ENCODE measurements at regions not wholly inside any gene's neighbourhood (a gene's known extent, or its start where the extent isn't known, plus 50 kb on each side); places are given as distances from the start of the nearest gene placed in this dataset.

DNA sequence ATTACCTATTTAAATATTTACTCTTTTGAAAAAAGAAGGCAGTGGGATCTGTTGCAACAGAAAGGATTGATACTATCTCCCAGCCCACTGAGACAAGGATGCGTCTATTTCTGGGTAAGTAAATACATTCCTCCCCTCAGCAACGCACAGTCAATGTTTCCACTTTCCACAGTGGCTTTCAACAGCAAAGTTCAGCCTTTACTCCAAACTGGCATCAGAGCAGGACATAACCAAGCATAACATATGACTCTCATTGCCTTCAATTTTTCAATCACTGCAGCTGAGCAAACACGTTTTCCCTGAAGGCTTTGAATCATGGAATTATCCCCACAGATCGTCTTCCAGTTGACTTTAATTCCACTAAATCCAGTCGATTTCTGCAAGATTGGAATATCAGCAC is 160.3 kb upstream of the FRG1 start:
- Histone ChIP-seq H3K27ac (ENCODE audit: low read depth in 2 of 2, low read length in 1 of 2) (no peak overlapping the region), H3K4me1 (ENCODE audit: control insufficient read depth in 2 of 2, insufficient read depth in 2 of 2, low read length in 1 of 2) (no peaks in the 10 kb centered on the region), H3K4me3 (ENCODE audit: low read depth in 1 of 2, low read length in 2 of 2) (no peak overlapping the region), H3K9me3 (ENCODE audit: control insufficient read depth in 2 of 2, insufficient read depth in 1 of 2, low read depth in 1 of 2, low read length in 1 of 2) (no peaks in the 10 kb centered on the region), H3K27me3 (ENCODE audit: control insufficient read depth in 1 of 2, insufficient read depth in 2 of 2, low read length in 2 of 2) (no peaks in the 10 kb centered on the region), H3K36me3 (ENCODE audit: control insufficient read depth in 2 of 2, insufficient read depth in 2 of 2, low read length in 1 of 2) (no peaks in the 10 kb centered on the region)
- 44 to 47% methylated on average over 5 of the region's 5 CpGs for WGBS, 2 donors

DNA sequence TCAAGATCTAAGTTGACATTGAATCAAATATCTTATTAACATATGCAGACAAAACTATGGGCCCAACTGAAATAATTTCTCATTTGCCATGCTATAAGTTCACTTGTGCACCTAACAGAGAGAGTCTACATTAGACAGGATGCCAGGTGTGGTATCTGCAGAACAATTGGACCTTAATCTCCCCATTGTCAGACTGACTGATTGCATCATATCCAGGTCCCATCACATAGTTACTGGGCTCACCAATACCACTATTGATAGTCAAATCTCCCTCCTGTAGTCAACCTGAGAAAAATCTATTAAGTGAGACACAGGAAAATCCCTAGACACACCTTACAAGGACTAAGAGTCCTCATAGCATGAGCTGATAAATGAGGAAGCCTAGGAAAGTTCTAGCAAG is 156.0 kb upstream of the FRG1 start:
- Histone ChIP-seq H3K27ac (ENCODE audit: low read depth in 2 of 2, low read length in 1 of 2) (no peak overlapping the region), H3K4me1 (ENCODE audit: control insufficient read depth in 2 of 2, insufficient read depth in 2 of 2, low read length in 1 of 2) (no peaks in the 10 kb centered on the region), H3K9me3 (ENCODE audit: control insufficient read depth in 2 of 2, insufficient read depth in 1 of 2, low read depth in 1 of 2, low read length in 1 of 2) (no peaks in the 10 kb centered on the region), H3K36me3 (ENCODE audit: control insufficient read depth in 2 of 2, insufficient read depth in 2 of 2, low read length in 1 of 2) (no peaks in the 10 kb centered on the region), H3K27me3 (ENCODE audit: control insufficient read depth in 1 of 2, insufficient read depth in 2 of 2, low read length in 2 of 2) (no peaks in the 10 kb centered on the region), H3K4me3 (ENCODE audit: low read depth in 1 of 2, low read length in 2 of 2) (no peak overlapping the region)

DNA sequence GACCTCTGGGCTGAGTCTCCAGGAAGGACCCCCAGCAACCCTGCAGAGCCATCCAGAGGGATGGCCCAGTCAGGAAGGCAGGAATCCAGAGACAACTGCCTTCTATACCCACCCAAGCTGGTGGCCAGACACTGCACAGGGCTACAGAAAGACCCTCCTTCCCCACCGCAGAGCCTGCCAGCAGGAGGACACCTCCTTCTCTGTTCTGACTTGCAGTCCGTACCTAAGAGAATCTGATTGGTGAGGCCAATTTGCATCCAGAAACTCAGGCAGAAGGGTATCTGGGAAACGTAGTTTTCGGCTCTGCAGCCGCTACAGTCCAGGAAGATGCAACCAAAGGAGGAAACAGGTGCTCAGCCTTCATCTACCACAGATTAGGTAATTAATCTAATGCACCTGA is 155.4 kb upstream of the FRG1 start:
- H3K36me3 ChIP-seq (ENCODE audit: control insufficient read depth in 2 of 2, insufficient read depth in 2 of 2, low read length in 1 of 2), result no peaks in the 10 kb centered on the region
- H3K9me3 ChIP-seq (ENCODE audit: control insufficient read depth in 2 of 2, insufficient read depth in 1 of 2, low read depth in 1 of 2, low read length in 1 of 2), result no peaks in the 10 kb centered on the region
- H3K4me3 ChIP-seq (ENCODE audit: low read depth in 1 of 2, low read length in 2 of 2), result no peak overlapping the region
- no peaks in the 10 kb centered on the region for H3K27me3 ChIP-seq (ENCODE audit: control insufficient read depth in 1 of 2, insufficient read depth in 2 of 2, low read length in 2 of 2)
- no peaks in the 10 kb centered on the region for H3K4me1 ChIP-seq (ENCODE audit: control insufficient read depth in 2 of 2, insufficient read depth in 2 of 2, low read length in 1 of 2)
- 51 to 61% methylated on average over 5 of the region's 5 CpGs for whole genome bisulfite sequencing, 2 donors
- H3K27ac ChIP-seq (ENCODE audit: low read depth in 2 of 2, low read length in 1 of 2), result no peak overlapping the region

DNA sequence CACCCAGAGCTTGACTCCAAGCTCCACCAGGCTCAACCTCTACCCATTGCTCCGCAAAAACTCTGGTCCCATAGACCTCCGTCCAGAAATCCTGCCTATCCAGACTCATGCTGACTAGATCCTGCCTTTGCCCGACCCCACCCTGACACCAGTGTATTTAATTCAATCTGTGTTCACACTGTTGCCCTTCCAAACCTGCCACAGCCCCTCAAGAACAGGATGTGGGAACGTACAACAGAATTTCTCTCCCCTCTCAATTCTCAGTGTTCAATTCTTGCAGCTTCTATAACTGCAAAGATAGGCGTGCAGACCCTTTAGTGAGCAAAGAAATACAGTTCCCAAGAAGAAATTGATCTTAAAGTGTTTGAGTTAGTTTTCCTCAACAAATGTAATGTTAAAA is 154.2 kb upstream of the FRG1 start:
- no peaks in the 10 kb centered on the region for H3K4me1 ChIP-seq (ENCODE audit: control insufficient read depth in 2 of 2, insufficient read depth in 2 of 2, low read length in 1 of 2)
- H3K36me3 ChIP-seq (ENCODE audit: control insufficient read depth in 2 of 2, insufficient read depth in 2 of 2, low read length in 1 of 2), result no peaks in the 10 kb centered on the region
- WGBS, 2 donors, result 83 to 85% methylated on average over 5 of the region's 5 CpGs

DNA sequence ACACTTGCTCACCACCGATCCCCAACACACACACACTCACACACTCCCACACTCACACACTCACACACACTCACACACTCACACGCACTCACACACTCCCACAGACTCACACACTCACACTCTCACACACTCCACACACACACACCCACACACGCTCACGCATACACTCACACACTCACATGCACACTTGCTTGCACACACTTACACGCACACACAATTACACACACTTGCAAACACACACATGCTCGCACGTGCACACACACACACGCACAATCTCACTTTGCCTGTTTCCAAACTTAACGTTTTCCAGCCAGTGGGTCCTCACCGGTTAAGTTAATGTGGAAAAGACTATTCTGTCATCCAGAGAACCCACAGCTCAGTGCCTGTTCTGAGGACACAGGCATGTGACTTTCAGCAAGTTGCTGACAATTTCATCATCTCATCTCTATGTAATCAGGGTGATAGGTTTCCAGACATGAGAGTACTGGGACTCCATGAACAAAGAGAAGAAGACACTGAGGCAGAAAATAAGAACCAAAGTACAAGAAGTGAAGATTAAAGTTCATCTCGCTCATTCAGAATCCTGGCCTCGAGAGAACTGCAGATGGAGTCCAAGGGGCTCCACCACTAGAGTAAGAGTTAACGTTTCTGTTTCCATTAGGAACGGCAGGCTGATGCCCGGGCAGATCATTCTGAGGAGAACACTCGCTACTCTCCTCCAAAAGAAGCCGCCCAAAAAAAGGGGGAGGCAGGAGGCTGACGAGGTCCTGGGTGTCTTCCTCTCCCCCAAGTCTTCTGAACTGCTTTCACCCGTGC is 153.2 kb upstream of the FRG1 start:
- Histone ChIP-seq H3K27me3 (ENCODE audit: control insufficient read depth in 1 of 2, insufficient read depth in 2 of 2, low read length in 2 of 2) (no peaks in the 10 kb centered on the region), H3K27ac (ENCODE audit: low read depth in 2 of 2, low read length in 1 of 2) (no peak overlapping the region), H3K4me1 (ENCODE audit: control insufficient read depth in 2 of 2, insufficient read depth in 2 of 2, low read length in 1 of 2) (no peaks in the 10 kb centered on the region), H3K4me3 (ENCODE audit: low read depth in 1 of 2, low read length in 2 of 2) (no peak overlapping the region), H3K36me3 (ENCODE audit: control insufficient read depth in 2 of 2, insufficient read depth in 2 of 2, low read length in 1 of 2) (no peaks in the 10 kb centered on the region), H3K9me3 (ENCODE audit: control insufficient read depth in 2 of 2, insufficient read depth in 1 of 2, low read depth in 1 of 2, low read length in 1 of 2) (no peaks in the 10 kb centered on the region)
- 72% methylated on average over 19 of the region's 19 CpGs for WGBS, 2 donors

More for the DNA sequence above, 154.2 kb upstream of the FRG1 start:
- H3K4me3 ChIP-seq (ENCODE audit: low read depth in 1 of 2, low read length in 2 of 2), result no peak overlapping the region
- no peaks in the 10 kb centered on the region for H3K9me3 ChIP-seq (ENCODE audit: control insufficient read depth in 2 of 2, insufficient read depth in 1 of 2, low read depth in 1 of 2, low read length in 1 of 2)
- H3K27me3 ChIP-seq (ENCODE audit: control insufficient read depth in 1 of 2, insufficient read depth in 2 of 2, low read length in 2 of 2), result no peaks in the 10 kb centered on the region
- no peak overlapping the region for H3K27ac ChIP-seq (ENCODE audit: low read depth in 2 of 2, low read length in 1 of 2)

DNA sequence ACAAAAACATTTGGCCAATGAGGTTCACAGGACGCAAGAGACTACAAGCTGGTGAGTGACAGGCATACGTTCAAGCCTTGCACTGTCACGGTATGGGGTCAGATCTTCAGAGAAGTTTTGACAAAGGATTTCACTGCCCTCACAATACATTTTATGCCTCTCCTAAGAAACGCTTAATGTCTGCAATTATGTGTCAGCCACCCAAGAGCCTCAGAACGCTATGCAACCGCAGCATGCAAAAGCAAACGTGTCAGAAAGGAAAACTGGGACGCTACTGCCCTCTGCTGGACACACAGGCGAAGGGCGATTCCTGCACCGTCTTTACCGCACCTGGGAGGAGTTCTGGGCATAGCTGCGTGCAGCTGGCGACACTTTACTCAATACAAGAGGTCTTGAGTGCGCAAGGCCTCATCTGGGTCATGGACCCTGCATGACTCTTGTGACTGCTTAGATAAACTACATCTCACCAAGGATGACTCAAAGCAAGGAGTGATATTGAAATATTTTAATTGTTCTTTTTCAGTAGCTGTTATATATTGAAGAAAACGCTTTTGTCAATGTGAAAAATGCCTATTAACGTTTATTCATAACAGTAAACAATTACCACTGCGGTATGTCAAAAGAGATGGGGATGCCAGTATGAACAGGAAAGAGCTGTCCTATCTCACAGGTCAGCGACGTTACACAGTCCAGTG is 147.6 kb upstream of the FRG1 start:
- 22% methylated on average over 20 of the region's 20 CpGs for WGBS, 2 donors
- no peak overlapping the region for H3K27ac ChIP-seq (ENCODE audit: low read depth in 2 of 2, low read length in 1 of 2)
- H3K9me3 ChIP-seq (ENCODE audit: control insufficient read depth in 2 of 2, insufficient read depth in 1 of 2, low read depth in 1 of 2, low read length in 1 of 2), result no peaks in the 10 kb centered on the region
- no peaks in the 10 kb centered on the region for H3K4me1 ChIP-seq (ENCODE audit: control insufficient read depth in 2 of 2, insufficient read depth in 2 of 2, low read length in 1 of 2)
- H3K27me3 ChIP-seq (ENCODE audit: control insufficient read depth in 1 of 2, insufficient read depth in 2 of 2, low read length in 2 of 2), result no peaks in the 10 kb centered on the region
- H3K4me3 ChIP-seq (ENCODE audit: low read depth in 1 of 2, low read length in 2 of 2), result no peak overlapping the region
- no peaks in the 10 kb centered on the region for H3K36me3 ChIP-seq (ENCODE audit: control insufficient read depth in 2 of 2, insufficient read depth in 2 of 2, low read length in 1 of 2)

DNA sequence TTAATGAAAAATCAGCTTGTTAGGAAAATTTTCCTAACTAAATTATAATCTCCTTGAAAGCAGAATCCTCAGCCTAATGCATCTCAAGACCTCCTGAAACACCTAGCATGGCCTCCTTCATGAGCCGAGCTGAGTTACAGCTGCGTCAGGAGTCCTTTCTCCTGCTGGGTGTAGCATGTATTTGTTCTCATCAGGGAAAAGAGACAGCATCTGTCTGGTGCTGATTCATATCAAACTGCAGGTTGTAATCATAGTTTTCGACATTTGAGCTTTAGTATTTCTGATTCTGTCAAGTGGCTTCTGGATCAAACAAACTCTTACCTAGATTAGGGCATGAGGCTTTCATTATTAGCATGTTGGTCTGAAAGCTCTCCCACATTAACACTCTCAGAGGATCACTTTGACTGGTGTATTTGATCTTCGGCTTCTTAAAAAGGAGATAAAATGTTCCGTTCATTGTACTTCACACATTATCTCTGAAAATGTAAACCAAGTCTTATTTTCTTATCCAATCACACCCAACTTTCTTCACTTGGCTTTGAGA is 140.1 kb upstream of the FRG1 start:
- WGBS, 2 donors, result 80 to 86% methylated on average over 5 of the region's 5 CpGs
- H3K27me3 ChIP-seq (ENCODE audit: control insufficient read depth in 1 of 2, insufficient read depth in 2 of 2, low read length in 2 of 2), result no peaks in the 10 kb centered on the region

DNA sequence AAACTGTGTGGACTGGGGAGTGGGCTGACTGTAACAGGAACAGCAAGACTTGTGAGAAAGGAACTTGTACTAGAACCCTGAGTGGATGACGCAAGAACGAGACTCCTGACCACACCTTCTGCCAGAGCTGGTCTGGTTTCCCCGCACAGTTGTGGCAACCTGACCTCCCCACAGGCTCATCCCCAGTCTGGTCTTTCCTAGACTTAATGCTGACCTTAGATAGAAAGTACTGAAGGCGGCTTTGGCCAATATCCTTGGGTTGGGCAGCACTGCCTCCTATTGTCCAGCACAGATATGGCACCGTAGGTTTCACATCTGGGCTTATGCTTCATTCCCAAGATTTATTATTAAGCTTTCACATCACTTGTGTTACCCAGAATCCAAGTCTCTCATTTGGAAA is 137.8 kb upstream of the FRG1 start:
- H3K27ac ChIP-seq (ENCODE audit: low read depth in 2 of 2, low read length in 1 of 2), result no peak overlapping the region
- H3K4me3 ChIP-seq (ENCODE audit: low read depth in 1 of 2, low read length in 2 of 2), result no peak overlapping the region
- no peaks in the 10 kb centered on the region for H3K4me1 ChIP-seq (ENCODE audit: control insufficient read depth in 2 of 2, insufficient read depth in 2 of 2, low read length in 1 of 2)
- H3K36me3 ChIP-seq (ENCODE audit: control insufficient read depth in 2 of 2, insufficient read depth in 2 of 2, low read length in 1 of 2), result no peaks in the 10 kb centered on the region
- H3K27me3 ChIP-seq (ENCODE audit: control insufficient read depth in 1 of 2, insufficient read depth in 2 of 2, low read length in 2 of 2), result no peaks in the 10 kb centered on the region
- H3K9me3 ChIP-seq (ENCODE audit: control insufficient read depth in 2 of 2, insufficient read depth in 1 of 2, low read depth in 1 of 2, low read length in 1 of 2), result peaks cover 3 to 12% of the 10 kb centered on the region in 2 donors
- 85% methylated on average over 5 of the region's 5 CpGs for WGBS, 2 donors

More for the DNA sequence above, 140.1 kb upstream of the FRG1 start:
- H3K9me3 ChIP-seq (ENCODE audit: control insufficient read depth in 2 of 2, insufficient read depth in 1 of 2, low read depth in 1 of 2, low read length in 1 of 2), result peaks cover 2 to 3% of the 10 kb centered on the region in 2 donors
- H3K4me1 ChIP-seq (ENCODE audit: control insufficient read depth in 2 of 2, insufficient read depth in 2 of 2, low read length in 1 of 2), result no peaks in the 10 kb centered on the region
- H3K36me3 ChIP-seq (ENCODE audit: control insufficient read depth in 2 of 2, insufficient read depth in 2 of 2, low read length in 1 of 2), result no peaks in the 10 kb centered on the region
- H3K4me3 ChIP-seq (ENCODE audit: low read depth in 1 of 2, low read length in 2 of 2), result no peak overlapping the region
- no peak overlapping the region for H3K27ac ChIP-seq (ENCODE audit: low read depth in 2 of 2, low read length in 1 of 2)

DNA sequence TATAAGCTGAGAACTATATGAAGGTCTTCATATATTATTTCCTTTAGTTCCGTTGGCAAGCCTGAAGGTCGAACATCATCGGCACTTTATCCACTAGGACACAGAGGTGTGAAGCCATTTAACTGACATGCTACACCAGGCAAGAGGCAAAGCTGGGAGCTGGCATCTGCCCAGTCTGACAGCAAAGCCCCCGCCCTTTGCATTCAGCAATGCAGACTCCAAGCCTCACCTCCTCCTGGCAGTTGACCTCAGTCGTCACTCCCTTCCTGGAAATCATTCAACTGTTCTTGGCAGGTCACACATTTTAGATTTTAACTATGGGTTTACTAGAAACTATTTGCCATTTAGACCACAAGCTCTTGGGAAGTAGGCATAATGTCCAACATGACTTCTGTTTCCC is 135.8 kb upstream of the FRG1 start:
- Histone ChIP-seq H3K27me3 (ENCODE audit: control insufficient read depth in 1 of 2, insufficient read depth in 2 of 2, low read length in 2 of 2) (no peaks in the 10 kb centered on the region), H3K9me3 (ENCODE audit: control insufficient read depth in 2 of 2, insufficient read depth in 1 of 2, low read depth in 1 of 2, low read length in 1 of 2) (peaks cover 5 to 17% of the 10 kb centered on the region in 2 donors), H3K36me3 (ENCODE audit: control insufficient read depth in 2 of 2, insufficient read depth in 2 of 2, low read length in 1 of 2) (no peaks in the 10 kb centered on the region), H3K4me1 (ENCODE audit: control insufficient read depth in 2 of 2, insufficient read depth in 2 of 2, low read length in 1 of 2) (no peaks in the 10 kb centered on the region), H3K4me3 (ENCODE audit: low read depth in 1 of 2, low read length in 2 of 2) (no peak overlapping the region), H3K27ac (ENCODE audit: low read depth in 2 of 2, low read length in 1 of 2) (no peak overlapping the region)
- WGBS, 2 donors, result 51 to 59% methylated on average over 5 of the region's 5 CpGs

All from esophagus (tissue), 2 donors.